ENCODE measurements at regions not wholly inside any gene's neighbourhood (a gene's known extent, or its start where the extent isn't known, plus 50 kb on each side); places are given as distances from the start of the nearest gene placed in this dataset.
A peak's percentile ranks its signal among the peaks of the same experiment; 100 is the strongest.

DNA sequence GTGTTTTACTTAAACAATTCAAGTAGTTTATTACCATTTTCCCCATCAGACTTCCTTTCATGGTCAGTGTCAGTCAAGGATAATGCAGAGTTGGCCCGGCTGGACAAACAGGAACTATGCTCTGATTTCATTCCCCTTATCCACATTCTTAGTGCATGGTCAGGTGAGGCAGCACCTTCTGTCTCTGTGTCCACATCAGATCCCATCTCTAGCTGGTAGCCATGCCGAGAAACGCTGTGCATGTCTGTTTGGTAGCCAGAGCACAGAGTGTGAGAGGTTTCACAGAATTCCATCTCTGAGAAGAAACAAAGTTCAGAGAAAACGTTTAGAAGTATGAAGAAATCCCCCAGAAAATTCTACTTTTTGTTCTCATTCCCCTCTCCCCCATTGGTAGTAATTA is 423.7 kb upstream of the TEX13C start:
- Mint-ChIP-seq H3K27me3 (ENCODE audit: low read depth) (no peaks in the 10 kb centered on the region), H3K36me3 (ENCODE audit: low read depth) (peaks cover 4% of the 10 kb centered on the region)

DNA sequence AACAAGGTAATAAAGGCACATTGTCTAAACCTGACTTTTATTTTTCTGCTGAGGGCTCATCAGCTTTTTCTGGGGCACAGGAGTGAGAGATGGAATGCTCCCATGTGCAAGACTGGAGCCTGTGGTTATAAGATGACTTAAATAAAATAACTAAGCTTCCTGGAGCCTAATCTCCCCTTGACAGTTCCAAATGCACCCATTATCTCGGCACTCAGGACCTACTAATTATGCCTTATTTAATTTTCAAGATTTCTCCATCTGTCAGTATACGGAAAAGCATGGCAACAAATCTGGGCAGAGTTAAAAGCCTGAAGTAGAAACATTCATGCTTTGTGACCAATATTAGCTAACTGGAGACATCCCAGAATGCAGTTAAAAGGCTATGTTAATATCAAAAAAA is 416.7 kb upstream of the TEX13C start:
- peaks cover 9% of the 10 kb centered on the region for H3K9me3 Mint-ChIP-seq
- peaks cover 8% of the 10 kb centered on the region for H3K36me3 Mint-ChIP-seq (ENCODE audit: low read depth)
- H3K27ac Mint-ChIP-seq (ENCODE audit: unreplicated experiment): no peak overlapping the region

More for the DNA sequence above, 423.7 kb upstream of the TEX13C start:
- DNase-seq (ENCODE audit: low read depth, low spot score): no peak
- Mint-ChIP-seq H3K9me3 (peaks cover 2% of the 10 kb centered on the region), H3K27ac (ENCODE audit: unreplicated experiment) (no peak overlapping the region), H3K4me3 (no peak overlapping the region), H3K4me1 (no peaks in the 10 kb centered on the region)
- TF ChIP-seq, protein P1, sequence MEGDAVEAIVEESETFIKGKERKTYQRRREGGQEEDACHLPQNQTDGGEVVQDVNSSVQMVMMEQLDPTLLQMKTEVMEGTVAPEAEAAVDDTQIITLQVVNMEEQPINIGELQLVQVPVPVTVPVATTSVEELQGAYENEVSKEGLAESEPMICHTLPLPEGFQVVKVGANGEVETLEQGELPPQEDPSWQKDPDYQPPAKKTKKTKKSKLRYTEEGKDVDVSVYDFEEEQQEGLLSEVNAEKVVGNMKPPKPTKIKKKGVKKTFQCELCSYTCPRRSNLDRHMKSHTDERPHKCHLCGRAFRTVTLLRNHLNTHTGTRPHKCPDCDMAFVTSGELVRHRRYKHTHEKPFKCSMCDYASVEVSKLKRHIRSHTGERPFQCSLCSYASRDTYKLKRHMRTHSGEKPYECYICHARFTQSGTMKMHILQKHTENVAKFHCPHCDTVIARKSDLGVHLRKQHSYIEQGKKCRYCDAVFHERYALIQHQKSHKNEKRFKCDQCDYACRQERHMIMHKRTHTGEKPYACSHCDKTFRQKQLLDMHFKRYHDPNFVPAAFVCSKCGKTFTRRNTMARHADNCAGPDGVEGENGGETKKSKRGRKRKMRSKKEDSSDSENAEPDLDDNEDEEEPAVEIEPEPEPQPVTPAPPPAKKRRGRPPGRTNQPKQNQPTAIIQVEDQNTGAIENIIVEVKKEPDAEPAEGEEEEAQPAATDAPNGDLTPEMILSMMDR (conservative IDR thresholded peaks at IDR 0.05): no peak

DNA sequence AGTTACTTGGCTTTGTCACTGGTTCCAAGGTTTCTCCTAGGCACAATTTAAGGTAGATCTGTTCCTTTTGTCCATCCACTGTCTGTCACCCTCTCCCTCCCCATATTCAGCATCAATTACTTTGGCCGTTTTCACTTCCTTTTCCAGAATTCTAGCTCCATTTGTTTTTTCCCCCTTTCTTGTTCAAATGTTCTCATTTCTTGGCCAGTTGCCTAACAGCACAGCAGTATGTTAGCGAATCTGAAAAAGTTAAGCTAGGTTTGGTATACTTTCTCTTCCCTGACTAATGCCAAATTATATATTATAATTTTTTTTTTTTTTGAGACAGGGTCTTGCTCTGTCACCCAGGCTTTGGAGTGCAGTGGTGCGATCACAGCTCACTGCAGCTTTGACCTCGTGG is 409.1 kb upstream of the TEX13C start:
- TF ChIP-seq, protein P1 (conservative IDR thresholded peaks at IDR 0.05): no peak
- DNase-seq (ENCODE audit: low read depth, low spot score): no peak
- Mint-ChIP-seq H3K9me3 (peaks cover 6% of the 10 kb centered on the region), H3K36me3 (ENCODE audit: low read depth) (peaks cover 6% of the 10 kb centered on the region), H3K27me3 (ENCODE audit: low read depth) (no peaks in the 10 kb centered on the region), H3K4me3 (no peak overlapping the region), H3K4me1 (no peaks in the 10 kb centered on the region), H3K27ac (ENCODE audit: unreplicated experiment) (peak overlapping the region; percentile 91)

More for the DNA sequence above, 416.7 kb upstream of the TEX13C start:
- DNase-seq (ENCODE audit: low read depth, low spot score): no peak
- Mint-ChIP-seq H3K27me3 (ENCODE audit: low read depth) (no peaks in the 10 kb centered on the region), H3K4me1 (no peaks in the 10 kb centered on the region), H3K4me3 (no peak overlapping the region)
- TF ChIP-seq, protein P1 (conservative IDR thresholded peaks at IDR 0.05): no peak

DNA sequence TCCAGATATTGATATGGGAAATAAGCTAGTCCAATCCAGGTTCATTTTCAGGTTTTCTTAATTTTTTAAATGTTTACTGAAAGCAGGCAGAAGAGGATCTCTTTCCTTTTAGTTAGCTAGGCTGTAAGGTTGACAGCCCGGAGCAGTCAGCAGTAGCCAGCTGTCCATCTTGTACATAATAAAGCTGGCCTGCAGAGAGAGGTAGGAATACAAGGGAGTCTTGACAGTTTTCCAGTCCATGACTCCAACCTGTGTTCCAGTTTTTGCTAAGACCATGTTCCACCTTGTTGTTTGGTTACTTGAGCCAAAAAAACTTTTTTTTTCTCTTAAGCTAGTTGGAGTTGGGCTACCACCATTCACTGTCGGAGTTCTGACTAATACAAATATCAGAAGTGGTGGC is 402.7 kb upstream of the TEX13C start:
- H3K36me3 Mint-ChIP-seq (ENCODE audit: low read depth): no peaks in the 10 kb centered on the region
- DNase-seq (ENCODE audit: low read depth, low spot score): no peak
- H3K4me1 Mint-ChIP-seq: no peaks in the 10 kb centered on the region
- no peak overlapping the region for H3K4me3 Mint-ChIP-seq
- no peak overlapping the region for H3K27ac Mint-ChIP-seq (ENCODE audit: unreplicated experiment)
- H3K9me3 Mint-ChIP-seq: no peaks in the 10 kb centered on the region
- TF ChIP-seq, protein P1 (conservative IDR thresholded peaks at IDR 0.05): no peak
- no peaks in the 10 kb centered on the region for H3K27me3 Mint-ChIP-seq (ENCODE audit: low read depth)

DNA sequence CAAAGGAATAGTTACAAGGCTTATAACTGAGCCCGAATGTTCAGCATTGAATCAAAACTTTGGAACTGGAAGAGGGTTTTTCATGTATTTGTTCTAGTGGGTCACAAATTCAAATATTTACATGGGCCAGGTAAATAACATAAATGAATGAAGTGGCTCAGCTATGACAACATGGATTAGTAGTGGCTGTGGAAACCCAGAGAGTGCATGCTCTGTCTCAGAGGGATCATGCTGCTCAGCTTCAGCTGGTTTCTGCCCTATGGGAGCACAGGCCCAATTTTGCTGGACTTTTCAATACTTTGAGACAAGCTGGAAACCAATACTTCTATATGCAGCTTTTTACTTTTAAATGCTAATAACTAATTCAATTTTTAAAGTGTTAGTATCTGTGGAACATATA is 394.0 kb upstream of the TEX13C start:
- Mint-ChIP-seq H3K9me3 (no peaks in the 10 kb centered on the region), H3K27ac (ENCODE audit: unreplicated experiment) (no peak overlapping the region), H3K36me3 (ENCODE audit: low read depth) (no peaks in the 10 kb centered on the region), H3K4me3 (no peak overlapping the region), H3K4me1 (no peaks in the 10 kb centered on the region), H3K27me3 (ENCODE audit: low read depth) (no peaks in the 10 kb centered on the region)
- TF ChIP-seq, protein P1 (conservative IDR thresholded peaks at IDR 0.05): no peak
- no peak for DNase-seq (ENCODE audit: low read depth, low spot score)

DNA sequence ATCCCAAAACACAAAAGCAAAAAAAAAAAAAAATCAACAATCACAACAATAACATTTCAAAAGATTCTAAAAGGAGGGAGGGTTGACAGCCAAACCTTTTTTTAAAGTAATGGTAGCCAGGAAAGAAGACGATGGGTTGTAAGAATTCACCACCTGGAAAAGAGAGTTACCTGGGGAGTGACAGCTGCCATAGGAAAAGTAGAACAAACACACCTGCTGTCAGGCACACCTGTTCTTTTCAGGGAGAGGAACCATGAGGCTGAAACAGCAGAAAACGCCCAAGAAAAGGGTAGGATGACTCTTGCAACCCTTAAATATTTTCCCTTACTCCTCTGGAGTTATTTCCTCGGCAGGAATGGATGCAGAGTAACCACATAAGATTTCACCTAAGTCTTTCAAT is 388.4 kb upstream of the TEX13C start:
- no peak overlapping the region for H3K27ac Mint-ChIP-seq (ENCODE audit: unreplicated experiment)
- no peaks in the 10 kb centered on the region for H3K36me3 Mint-ChIP-seq (ENCODE audit: low read depth)
- H3K4me1 Mint-ChIP-seq: peaks cover 3% of the 10 kb centered on the region
- TF ChIP-seq, protein P1 (conservative IDR thresholded peaks at IDR 0.05): no peak
- no peak overlapping the region for H3K4me3 Mint-ChIP-seq
- H3K9me3 Mint-ChIP-seq: no peaks in the 10 kb centered on the region
- no peak for DNase-seq (ENCODE audit: low read depth, low spot score)
- H3K27me3 Mint-ChIP-seq (ENCODE audit: low read depth): no peaks in the 10 kb centered on the region

Data from neural crest cell (in vitro differentiated cells).